SK-N-SH treated with all-trans-retinoic acid at 6 μM for 48 hours (cell line): ENCODE measurements at regions not wholly inside any gene's neighbourhood (a gene's known extent, or its start where the extent isn't known, plus 50 kb on each side); places are given as distances from the start of the nearest gene placed in this dataset.

Experiments
- ARNTL ChIP-seq: fragments of 450-650 bp; formaldehyde crosslinking; IDR thresholded peaks from 2 replicates; pipeline ENCODE4 v1.5.0; 2020; ENCODE audit warnings: low read depth, mild to moderate bottlenecking, moderate library complexity, borderline replicate concordance
- BACH2 ChIP-seq: fragments of 250-450 bp; sonication (Bioruptor Pico); IDR thresholded peaks from 2 replicates; pipeline ENCODE4 v1.9.0; 2021; ENCODE audit warnings: mild to moderate bottlenecking, borderline replicate concordance
- ESRRG ChIP-seq: fragments of 250-450 bp; sonication (Bioruptor Pico); IDR thresholded peaks from 2 replicates; pipeline ENCODE4 v1.6.1; 2021; ENCODE audit warnings: mild to moderate bottlenecking
- OSR1 ChIP-seq: fragments of 250-450 bp; sonication (Bioruptor Pico); IDR thresholded peaks from 2 replicates; pipeline ENCODE4 v1.8.0; 2022; ENCODE audit warnings: moderate library complexity, mild to moderate bottlenecking, inconsistent platforms
- ZC3H10 ChIP-seq: fragments of 250-450 bp; sonication (Bioruptor Pico); IDR thresholded peaks from 2 replicates; pipeline ENCODE4 v1.5.1; 2021; ENCODE audit warnings: mild to moderate bottlenecking, moderate library complexity
- ZFP30 ChIP-seq: fragments of 450-650 bp; formaldehyde crosslinking; IDR thresholded peaks from 2 replicates; pipeline ENCODE4 v1.5.0; 2022; ENCODE audit warnings: mild to moderate bottlenecking, moderate library complexity

- TF ChIP-seq BACH2 (CRISPR knock-in tag): no peak
- TF ChIP-seq ZC3H10: no peak
- no peak for TF ChIP-seq ZFP30 (CRISPR knock-in tag)
- TF ChIP-seq OSR1 (CRISPR knock-in tag): no peak
- TF ChIP-seq ARNTL (CRISPR knock-in tag): no peak
- TF ChIP-seq ESRRG: no peak
Measured at GRCh38 chr2:234161932-234162331, 111.4 kb downstream of the SPP2 start.
